ES-I3 (cell line): ENCODE measurements at regions not wholly inside any gene's neighbourhood (a gene's known extent, or its start where the extent isn't known, plus 50 kb on each side); places are given as distances from the start of the nearest gene placed in this dataset.
"Not testable (repeated sequence)": the region's sequence is repeated elsewhere in the genome, so short reads cannot be mapped to it uniquely, and the experiment has no call there.

Source experiments
- H3K36me3 ChIP-seq: 2 replicates; pipeline ENCODE4 v1.6.1; 2013; ENCODE audit warnings: mild to moderate bottlenecking, low read length, control low read depth, moderate library complexity; ENCODE audit not compliant: insufficient read depth
- H3K4me1 ChIP-seq: 2 replicates; pipeline ENCODE4 v1.6.1; 2013; ENCODE audit warnings: mild to moderate bottlenecking, control low read depth, low read length; ENCODE audit not compliant: insufficient read depth
- H3K9ac ChIP-seq: 2 replicates; pipeline ENCODE4 v1.6.1; 2013; ENCODE audit warnings: low read depth, mild to moderate bottlenecking, low read length, moderate library complexity
- H3K9me3 ChIP-seq: 2 replicates; pipeline ENCODE4 v1.6.1; 2013; ENCODE audit warnings: mild to moderate bottlenecking, low read length, moderate library complexity; ENCODE audit not compliant: control insufficient read depth, insufficient read depth

- Histone ChIP-seq H3K4me1 (no peaks in the 10 kb centered on the region), H3K9me3 (no peaks in the 10 kb centered on the region), H3K9ac (no peak overlapping the region)
These were observed 1697.1 kb upstream of the NUDT12 start for GRCh38 chr5:105259581-105260217.

GRCh38 chr5:105238561-105238960 is 1676.0 kb upstream of the NUDT12 start:
- Histone ChIP-seq H3K4me1 (no peaks in the 10 kb centered on the region), H3K9me3 (no peaks in the 10 kb centered on the region), H3K9ac (no peak overlapping the region), H3K36me3 (no peaks in the 10 kb centered on the region)

More at GRCh38 chr5:105259581-105260217, 1697.1 kb upstream of the NUDT12 start:
- no peaks in the 10 kb centered on the region for H3K36me3 ChIP-seq

GRCh38 chr5:105230516-105231157 is 1668.0 kb upstream of the NUDT12 start:
- no peaks in the 10 kb centered on the region for H3K9me3 ChIP-seq
- no peak overlapping the region for H3K9ac ChIP-seq

GRCh38 chr5:105218018-105218417 is 1655.4 kb upstream of the NUDT12 start:
- H3K36me3 ChIP-seq = no peaks in the 10 kb centered on the region
- H3K9me3 ChIP-seq = no peaks in the 10 kb centered on the region
- H3K9ac ChIP-seq = no peak overlapping the region
- peaks cover 5% of the 10 kb centered on the region; the same call in 1 of the 2 replicates for H3K4me1 ChIP-seq

More at GRCh38 chr5:105230516-105231157, 1668.0 kb upstream of the NUDT12 start:
- Histone ChIP-seq H3K36me3 (no peaks in the 10 kb centered on the region), H3K4me1 (no peaks in the 10 kb centered on the region)

- H3K4me1 ChIP-seq = peaks cover 5% of the 10 kb centered on the region; the same call in 1 of the 2 replicates
- H3K9ac ChIP-seq = no peak overlapping the region
These were observed 1650.5 kb upstream of the NUDT12 start for GRCh38 chr5:105213078-105213477.

GRCh38 chr5:105207066-105207465 is 1644.5 kb upstream of the NUDT12 start:
- Histone ChIP-seq H3K9ac (no peak overlapping the region), H3K4me1 (no peaks in the 10 kb centered on the region), H3K36me3 (no peaks in the 10 kb centered on the region), H3K9me3 (no peaks in the 10 kb centered on the region)

More at GRCh38 chr5:105213078-105213477, 1650.5 kb upstream of the NUDT12 start:
- no peaks in the 10 kb centered on the region for H3K9me3 ChIP-seq
- H3K36me3 ChIP-seq = no peaks in the 10 kb centered on the region

- H3K36me3 ChIP-seq = no peaks in the 10 kb centered on the region
- H3K9me3 ChIP-seq = no peaks in the 10 kb centered on the region
- H3K4me1 ChIP-seq = no peaks in the 10 kb centered on the region
- no peak overlapping the region for H3K9ac ChIP-seq
These were observed 1634.9 kb upstream of the NUDT12 start for GRCh38 chr5:105197531-105197930.

GRCh38 chr5:105195765-105196164 is 1633.2 kb upstream of the NUDT12 start:
- Histone ChIP-seq H3K9ac (no peak overlapping the region), H3K36me3 (no peaks in the 10 kb centered on the region), H3K9me3 (no peaks in the 10 kb centered on the region), H3K4me1 (no peaks in the 10 kb centered on the region)

- Histone ChIP-seq H3K9me3 (no peaks in the 10 kb centered on the region), H3K9ac (no peak overlapping the region), H3K36me3 (no peaks in the 10 kb centered on the region), H3K4me1 (peaks cover 8% of the 10 kb centered on the region; the same call in 1 of the 2 replicates)
These were observed 1610.3 kb upstream of the NUDT12 start for GRCh38 chr5:105172918-105173317.

GRCh38 chr5:105168806-105169205 is 1606.2 kb upstream of the NUDT12 start:
- Histone ChIP-seq H3K4me1 (peaks cover 8% of the 10 kb centered on the region; the same call in 1 of the 2 replicates), H3K9me3 (no peaks in the 10 kb centered on the region), H3K36me3 (no peaks in the 10 kb centered on the region), H3K9ac (no peak overlapping the region)

- Histone ChIP-seq H3K9ac (no peak overlapping the region), H3K36me3 (no peaks in the 10 kb centered on the region), H3K4me1 (peaks cover 8% of the 10 kb centered on the region; the same call in 1 of the 2 replicates), H3K9me3 (no peaks in the 10 kb centered on the region)
These were observed 1604.5 kb upstream of the NUDT12 start for GRCh38 chr5:105167092-105167491.

- no peaks in the 10 kb centered on the region for H3K9me3 ChIP-seq
- no peak overlapping the region for H3K9ac ChIP-seq
- H3K4me1 ChIP-seq = peaks cover 7% of the 10 kb centered on the region; the same call in 1 of the 2 replicates
- no peaks in the 10 kb centered on the region for H3K36me3 ChIP-seq
These were observed 1601.0 kb upstream of the NUDT12 start for GRCh38 chr5:105163547-105163946.

- H3K36me3 ChIP-seq, H3K9ac ChIP-seq, H3K9me3 ChIP-seq, H3K4me1 ChIP-seq: not testable (repeated sequence)
These were observed 1600.0 kb upstream of the NUDT12 start for GRCh38 chr5:105162557-105162956.

- Histone ChIP-seq H3K9ac (no peak overlapping the region), H3K36me3 (no peaks in the 10 kb centered on the region), H3K4me1 (no peaks in the 10 kb centered on the region), H3K9me3 (no peaks in the 10 kb centered on the region)
These were observed 1595.9 kb upstream of the NUDT12 start for GRCh38 chr5:105158526-105158925.

- no peaks in the 10 kb centered on the region for H3K4me1 ChIP-seq
- no peak overlapping the region for H3K9ac ChIP-seq
- H3K36me3 ChIP-seq = no peaks in the 10 kb centered on the region
- H3K9me3 ChIP-seq = no peaks in the 10 kb centered on the region
These were observed 1587.7 kb upstream of the NUDT12 start for GRCh38 chr5:105150323-105150722.
